H54 (cell line): ENCODE measurements at regions not wholly inside any gene's neighbourhood (a gene's known extent, or its start where the extent isn't known, plus 50 kb on each side); places are given as distances from the start of the nearest gene placed in this dataset.

Experiments used
- DNase-seq: peaks from one replicate; pipeline ENCODE4 v3.0.0; 2011; ENCODE audit warnings: low spot score, mixed read lengths; ENCODE audit not compliant: insufficient read length
- FAIRE-seq: peaks from 3 replicates; lab custom pipeline; 2011; peaks lifted over from hg19 to GRCh38; lab: Jason Lieb, UNC
- POLR2A ChIP-seq: IDR thresholded peaks from 2 replicates; pipeline ENCODE4 v1.6.1; 2011; ENCODE audit warnings: low read depth, mild to moderate bottlenecking, low read length

DNA sequence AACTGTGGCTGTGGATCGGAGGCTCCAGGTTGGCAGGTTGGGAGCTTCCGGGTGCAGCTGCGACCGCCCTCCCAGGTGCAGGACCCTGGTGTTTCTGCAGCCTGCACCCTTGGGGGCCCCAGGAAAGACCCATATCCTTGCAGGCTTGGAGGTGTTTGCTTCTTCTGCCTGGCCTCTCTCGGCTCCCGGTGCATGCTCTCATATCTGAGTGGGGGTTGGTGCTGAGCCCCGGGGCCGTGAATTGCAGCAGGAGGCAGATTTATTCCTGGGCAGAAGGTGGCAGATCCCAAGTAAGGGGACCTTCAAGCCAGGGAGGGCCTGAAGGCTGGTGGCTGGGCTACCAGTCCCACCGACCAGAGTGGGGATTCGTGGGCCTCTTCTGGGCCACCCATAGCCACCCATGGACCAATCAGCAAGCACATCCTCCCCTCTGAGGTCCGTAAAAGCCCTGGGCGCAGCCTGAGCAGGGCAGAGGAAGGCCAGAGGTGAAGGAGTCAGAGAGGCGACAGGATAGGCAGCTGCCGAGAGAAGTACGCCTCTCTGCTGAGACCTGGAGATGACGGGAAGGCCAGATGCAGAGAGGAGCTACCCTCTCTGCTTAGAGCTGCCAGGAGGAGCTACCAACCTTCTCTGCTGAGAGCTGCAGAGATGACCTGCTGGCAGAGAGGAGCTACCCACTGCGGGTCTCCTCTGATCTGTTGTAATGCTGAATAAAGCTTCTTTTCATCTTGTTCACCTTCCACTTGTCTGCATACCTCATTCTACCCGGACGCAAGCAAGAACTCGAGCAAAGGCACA, 1279.0 kb upstream of the LRRTM1 start:
- FAIRE-seq (no peak), DNase-seq (no peak)
- no peak for TF ChIP-seq POLR2A

DNA sequence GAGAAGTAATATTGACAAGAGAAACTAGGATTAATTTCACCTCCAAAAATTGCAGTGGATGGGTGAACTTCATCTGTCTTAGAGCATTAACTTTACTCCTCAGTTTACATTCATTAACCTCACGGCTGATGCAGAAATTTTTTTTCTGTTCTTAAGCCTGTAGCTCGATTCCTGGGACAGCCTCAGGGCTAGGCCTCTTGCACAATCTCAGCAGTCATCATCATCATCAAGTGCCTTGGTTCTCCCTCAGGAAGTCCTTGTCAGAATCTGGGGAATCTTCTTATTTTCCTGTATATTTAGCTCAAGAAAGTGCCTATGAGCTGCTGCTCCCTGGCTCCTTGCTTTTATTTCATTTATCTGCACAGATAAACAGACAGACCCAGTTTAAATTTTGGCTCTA, 1272.2 kb upstream of the LRRTM1 start:
- FAIRE-seq (no peak), DNase-seq (no peak)
- no peak for TF ChIP-seq POLR2A

DNA sequence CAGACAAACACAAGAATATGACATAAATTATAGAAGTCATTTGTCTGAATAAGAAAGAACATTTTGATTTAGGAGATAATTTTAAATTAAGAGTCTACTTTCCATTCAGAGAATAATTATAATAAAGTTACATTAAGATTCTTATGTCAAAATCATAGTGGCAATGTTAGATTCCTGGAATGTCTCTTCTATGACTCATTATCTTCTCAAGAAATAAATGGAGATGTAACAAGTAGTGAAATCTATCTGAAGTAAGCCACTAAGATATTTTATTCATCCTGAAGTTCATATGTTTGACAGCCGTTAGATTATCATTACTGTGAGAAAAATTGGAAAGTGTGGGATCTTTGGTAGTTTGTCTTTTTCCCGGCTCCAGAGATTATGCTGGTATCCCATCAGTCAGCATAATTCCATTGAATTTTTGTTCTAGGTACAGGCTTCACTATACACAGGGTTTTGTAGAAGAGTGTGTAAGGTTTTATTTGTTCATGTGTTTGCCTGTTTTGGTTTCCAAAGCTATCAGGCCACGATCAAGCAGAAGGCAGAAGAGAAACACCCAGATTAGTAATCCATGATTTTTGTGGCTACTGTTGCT, 1246.6 kb upstream of the LRRTM1 start:
- DNase-seq (no peak), FAIRE-seq (no peak)
- TF ChIP-seq POLR2A: no peak

DNA sequence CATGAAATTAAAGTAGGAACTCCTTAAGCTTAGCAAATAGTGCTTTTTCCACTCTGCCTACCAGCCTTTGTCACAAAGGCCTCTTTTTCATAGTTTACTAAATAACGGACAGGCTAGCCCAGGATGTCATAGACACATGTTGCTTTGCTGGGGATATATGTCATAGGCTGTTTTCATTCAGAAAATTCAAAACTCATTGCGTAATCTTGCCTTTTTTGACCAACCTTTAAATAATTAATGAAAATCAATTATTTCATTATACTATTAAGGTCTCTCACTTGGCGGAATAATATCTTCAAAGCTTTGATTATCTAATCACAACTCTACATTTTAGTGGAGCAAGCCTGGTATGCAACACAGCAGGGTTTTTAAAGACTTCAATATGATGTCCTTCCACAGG, 1245.7 kb upstream of the LRRTM1 start:
- FAIRE-seq (no peak), DNase-seq (no peak)
- TF ChIP-seq POLR2A: no peak

DNA sequence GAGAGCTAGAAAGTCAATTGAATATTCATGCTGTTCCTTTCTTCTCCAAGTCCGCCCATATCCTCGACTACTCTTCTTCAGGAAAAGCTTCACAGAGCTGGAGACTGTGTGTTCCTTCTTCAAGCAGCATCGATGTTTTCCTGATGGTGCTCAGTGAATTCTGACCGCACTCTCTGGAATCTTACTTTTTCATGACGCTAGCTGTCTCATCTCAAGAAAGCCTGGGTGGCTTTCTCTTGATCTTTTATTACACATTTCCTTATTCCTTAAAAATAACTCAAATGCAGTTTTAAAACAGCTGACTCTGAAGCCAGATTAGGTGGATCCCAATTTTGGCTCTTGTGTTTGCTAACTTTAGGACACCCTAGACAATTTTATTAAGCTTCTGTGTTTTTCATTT, 1245.1 kb upstream of the LRRTM1 start:
- DNase-seq: no peak
- no peak for FAIRE-seq
- no peak for TF ChIP-seq POLR2A

DNA sequence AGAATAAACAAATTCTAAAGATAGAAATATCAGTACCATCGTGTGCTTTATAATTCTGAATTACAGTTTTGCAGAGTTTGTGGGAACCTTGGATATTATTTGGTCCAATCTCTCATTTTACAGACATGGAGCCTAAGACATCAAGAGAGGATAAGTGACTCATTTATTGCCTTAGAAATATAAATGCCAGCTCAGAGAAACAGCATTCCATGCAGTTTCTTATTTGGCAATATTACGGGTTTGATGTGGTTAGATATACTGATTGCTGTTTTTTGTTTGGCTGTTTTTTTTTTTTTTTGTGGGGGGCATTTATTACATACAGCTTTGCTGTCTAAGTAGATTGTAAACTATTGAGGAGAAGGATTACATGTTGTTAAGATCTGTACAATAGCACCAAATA, 1241.1 kb upstream of the LRRTM1 start:
- no peak for TF ChIP-seq POLR2A
- DNase-seq (peak; percentile 2), FAIRE-seq (peak; percentile 88)

DNA sequence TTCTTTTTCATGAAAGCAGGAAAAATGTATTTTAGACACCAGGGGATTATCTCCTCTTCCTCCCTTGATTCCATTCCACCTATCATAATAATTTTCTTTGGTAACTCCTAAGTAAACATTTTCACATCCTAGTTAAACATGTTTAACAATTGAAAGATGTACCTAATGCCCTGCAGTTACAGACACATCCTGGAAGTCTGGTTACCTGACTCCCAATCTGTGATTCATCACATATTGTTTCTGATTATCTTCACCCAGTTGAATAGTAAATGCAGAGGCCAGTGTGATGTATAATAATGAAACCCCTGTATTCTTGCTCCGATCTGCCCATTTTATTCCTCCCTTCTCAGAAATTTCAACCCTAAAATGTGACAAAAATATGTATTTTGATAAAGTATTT, 1237.6 kb upstream of the LRRTM1 start:
- DNase-seq: no peak
- TF ChIP-seq POLR2A: no peak
- no peak for FAIRE-seq

DNA sequence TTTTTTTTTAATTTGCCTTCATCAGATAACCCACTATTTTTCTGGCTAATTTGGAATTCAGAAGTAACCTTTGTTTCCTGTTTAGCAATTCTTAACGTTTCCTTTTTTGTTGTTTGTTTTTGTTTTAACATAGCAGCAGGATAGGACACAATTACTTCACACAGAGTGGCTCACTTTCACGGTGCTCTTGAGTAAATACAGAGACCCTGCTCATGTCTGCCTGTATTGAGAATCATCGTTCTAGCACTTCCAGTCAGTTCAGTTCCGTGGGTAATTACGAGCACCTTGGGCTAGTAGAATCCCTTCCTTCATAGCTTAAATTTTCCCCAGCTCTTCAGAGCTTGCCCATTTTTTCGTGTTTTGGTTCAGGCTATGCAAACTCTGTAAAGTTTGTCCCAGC, 1225.4 kb upstream of the LRRTM1 start:
- TF ChIP-seq POLR2A: no peak
- FAIRE-seq (no peak), DNase-seq (no peak)

DNA sequence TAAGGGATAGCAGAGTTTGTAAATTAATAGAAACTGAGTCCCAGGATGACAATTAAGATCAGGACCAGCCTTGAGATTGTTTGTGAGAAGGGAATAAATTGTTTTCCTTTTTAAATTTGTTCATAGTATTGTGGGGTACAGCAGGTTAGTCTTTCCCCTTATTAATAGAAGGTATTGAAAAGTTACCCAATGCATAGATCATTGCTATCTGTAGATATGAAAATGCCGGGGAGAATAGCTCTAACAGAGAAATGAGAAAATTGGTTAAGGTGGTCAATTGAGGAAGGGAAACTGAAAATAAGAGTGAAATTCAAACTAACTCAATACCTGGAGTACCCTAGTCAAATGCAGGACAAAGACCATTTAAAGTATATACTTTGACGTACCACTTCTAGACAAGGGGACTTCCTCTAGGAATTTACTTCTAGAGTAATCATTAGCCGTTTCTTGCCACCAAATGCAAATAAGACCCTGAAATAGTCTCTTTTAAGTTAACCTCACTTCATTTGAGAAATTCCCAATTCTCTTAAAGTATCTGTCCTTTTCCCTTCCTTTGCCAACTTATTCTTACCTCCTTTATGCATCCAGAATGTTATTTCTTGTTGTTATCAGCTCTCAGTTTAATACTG, 1224.4 kb upstream of the LRRTM1 start:
- FAIRE-seq (no peak), DNase-seq (no peak)
- no peak for TF ChIP-seq POLR2A

DNA sequence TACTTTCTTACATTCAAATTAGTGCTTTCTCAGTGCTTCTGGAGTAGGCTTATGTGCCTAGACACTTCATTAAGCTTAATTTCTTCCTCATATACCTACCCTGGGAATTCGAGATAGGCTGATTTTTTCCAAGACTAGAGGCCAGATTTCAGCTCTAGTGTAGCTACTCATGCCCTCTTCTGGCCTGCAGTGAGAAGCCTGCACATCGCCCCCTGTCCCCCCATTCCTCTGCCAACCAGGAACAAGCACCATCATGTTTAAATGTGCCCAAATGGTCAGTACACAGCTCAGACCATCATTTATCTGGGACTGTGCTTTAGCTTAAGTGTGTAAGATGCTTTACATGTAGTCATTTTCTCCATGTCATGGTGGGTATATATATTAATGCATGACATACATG, 1218.8 kb upstream of the LRRTM1 start:
- FAIRE-seq: no peak
- no peak for DNase-seq
- TF ChIP-seq POLR2A: no peak

DNA sequence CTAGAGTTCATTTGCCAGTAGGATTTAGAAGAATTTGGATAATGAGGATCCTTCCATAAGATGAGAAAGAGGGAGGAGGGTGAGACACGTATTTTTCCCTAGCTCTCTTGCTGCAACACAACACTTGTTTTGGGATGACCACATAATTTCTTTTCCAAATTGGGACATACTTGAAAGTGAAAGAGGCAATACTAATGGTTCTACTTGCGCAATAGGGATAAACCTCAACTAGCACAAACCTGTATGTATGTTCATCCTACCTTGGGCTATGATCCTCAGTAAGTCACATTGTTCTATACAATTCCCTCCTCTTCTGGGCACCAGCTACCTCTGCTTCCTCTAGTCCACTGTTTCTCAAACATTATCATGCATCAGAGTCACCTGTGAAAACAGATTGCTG, 1208.8 kb upstream of the LRRTM1 start:
- FAIRE-seq (no peak), DNase-seq (no peak)
- TF ChIP-seq POLR2A: no peak

DNA sequence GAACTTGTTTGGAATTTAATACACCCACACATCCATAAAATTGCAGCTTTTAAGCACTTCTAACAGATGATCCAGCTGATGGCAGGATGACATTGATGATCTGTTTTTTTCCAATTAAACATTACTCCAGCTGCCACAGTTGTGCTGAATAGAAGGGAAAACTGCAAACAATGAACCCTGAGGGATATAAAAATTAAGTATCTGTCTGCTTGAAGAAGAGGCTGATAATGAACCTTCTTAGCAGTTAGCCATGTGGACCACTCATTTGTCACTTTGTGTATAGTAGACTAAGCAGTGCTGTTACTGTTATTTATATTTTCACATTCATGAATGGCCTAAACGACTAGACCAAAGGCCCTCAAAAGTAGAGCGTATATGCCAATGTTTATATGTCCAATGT, 1201.0 kb upstream of the LRRTM1 start:
- DNase-seq: no peak
- TF ChIP-seq POLR2A: no peak
- FAIRE-seq: no peak

DNA sequence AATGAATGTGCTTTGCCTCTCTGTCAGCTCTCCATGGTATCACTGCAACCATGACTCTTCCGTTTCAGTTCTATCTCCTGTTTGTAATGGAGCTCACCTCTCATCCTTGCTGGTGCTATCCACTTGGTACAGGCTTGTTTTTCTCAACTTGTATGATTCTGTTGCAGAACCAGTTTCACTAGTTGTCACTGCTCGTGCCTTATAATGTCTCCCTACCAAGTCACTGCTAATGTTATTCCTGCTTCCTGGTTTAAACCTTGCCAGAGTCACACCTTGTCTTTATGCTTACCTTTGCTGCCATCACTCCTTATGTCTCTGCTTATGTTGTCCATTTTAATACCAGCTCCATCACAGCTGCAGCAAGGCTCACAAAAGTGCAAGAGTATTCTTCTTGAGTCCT, 1191.0 kb upstream of the LRRTM1 start:
- DNase-seq (no peak), FAIRE-seq (no peak)
- TF ChIP-seq POLR2A: no peak

DNA sequence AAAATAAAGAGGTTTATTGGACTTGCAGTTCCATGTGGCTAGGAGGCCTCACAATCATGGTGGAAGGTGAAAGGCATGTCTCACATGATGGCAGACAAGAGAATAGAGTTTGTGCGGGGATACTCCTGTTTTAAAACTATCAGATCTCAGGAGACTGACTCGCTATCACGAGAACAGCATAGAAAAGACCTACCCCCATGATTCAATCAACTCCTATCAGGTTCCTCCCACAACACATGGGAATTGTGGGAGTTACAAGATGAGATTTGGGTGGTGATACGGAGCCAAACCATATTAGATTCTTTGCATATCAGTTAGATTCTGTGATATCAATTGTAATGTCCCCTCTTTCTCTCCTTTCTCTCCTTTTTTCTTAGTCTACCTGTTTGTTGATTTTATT, 1178.7 kb upstream of the LRRTM1 start:
- no peak for TF ChIP-seq POLR2A
- FAIRE-seq (no peak), DNase-seq (no peak)

DNA sequence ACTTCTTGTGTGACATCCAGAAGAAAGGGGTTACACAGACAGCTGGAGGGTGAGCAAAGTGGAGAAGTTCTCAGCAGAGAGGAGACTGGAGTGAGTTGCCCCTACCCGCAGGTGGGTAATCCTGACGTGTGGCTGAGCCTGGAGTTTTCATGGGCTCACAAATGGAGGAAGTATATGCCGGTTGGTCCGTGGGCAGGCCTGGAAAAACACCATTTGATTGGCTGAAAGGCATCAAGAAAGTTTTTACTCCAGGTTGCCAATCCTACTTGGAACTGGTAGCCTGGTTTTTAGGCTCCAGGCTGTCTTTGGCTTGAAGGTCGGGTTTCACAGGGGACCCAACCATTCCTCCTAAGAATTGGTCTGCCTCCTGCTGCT, 1177.4 kb upstream of the LRRTM1 start:
- FAIRE-seq: peak; percentile 99
- no peak for TF ChIP-seq POLR2A
- DNase-seq: peak; percentile 33
